ENCODE measurements at regions not wholly inside any gene's neighbourhood (a gene's known extent, or its start where the extent isn't known, plus 50 kb on each side); places are given as distances from the start of the nearest gene placed in this dataset.

DNA sequence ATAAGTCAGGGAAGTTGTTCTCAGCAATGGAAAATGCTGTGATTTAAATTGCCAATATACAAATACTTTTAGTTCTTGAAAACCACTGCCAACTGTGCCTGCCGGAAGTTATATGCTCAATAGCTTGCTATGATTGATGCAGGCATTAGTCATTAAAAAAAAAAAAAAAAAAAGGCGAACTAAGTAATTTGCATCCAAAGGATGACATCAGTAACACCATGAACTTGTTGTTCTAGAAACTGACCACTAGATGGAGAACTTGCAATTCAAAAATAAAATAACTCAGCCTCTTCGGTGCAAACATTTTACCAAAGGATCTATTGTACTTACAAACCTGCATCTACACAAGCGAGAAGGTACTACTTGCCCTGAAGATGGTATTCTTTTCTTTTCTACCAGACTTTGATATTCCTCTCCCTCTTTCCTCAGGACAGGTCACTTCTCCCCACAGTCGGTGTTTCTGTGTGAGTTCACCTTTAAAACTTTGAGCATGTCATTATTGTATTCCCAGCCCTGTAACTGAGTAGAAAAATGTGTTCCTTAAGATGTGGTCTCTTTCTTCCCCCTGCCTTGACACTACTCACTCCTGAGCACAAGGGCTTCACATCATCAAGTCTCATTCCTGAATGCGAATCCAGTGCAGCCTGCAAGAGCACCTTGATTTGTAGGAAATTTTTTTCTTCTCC is 115.0 kb upstream of the VEPH1 start:
- Histone ChIP-seq H3K4me1 (no peaks in the 10 kb centered on the region), H3K36me3 (no peaks in the 10 kb centered on the region), H3K27me3 (no peaks in the 10 kb centered on the region), H3K27ac (no peak overlapping the region), H3K9me3 (no peaks in the 10 kb centered on the region), H3K4me3 (no peak overlapping the region)
- DNase-seq (ENCODE audit: low spot score), result no peak
- TF ChIP-seq, protein P1, sequence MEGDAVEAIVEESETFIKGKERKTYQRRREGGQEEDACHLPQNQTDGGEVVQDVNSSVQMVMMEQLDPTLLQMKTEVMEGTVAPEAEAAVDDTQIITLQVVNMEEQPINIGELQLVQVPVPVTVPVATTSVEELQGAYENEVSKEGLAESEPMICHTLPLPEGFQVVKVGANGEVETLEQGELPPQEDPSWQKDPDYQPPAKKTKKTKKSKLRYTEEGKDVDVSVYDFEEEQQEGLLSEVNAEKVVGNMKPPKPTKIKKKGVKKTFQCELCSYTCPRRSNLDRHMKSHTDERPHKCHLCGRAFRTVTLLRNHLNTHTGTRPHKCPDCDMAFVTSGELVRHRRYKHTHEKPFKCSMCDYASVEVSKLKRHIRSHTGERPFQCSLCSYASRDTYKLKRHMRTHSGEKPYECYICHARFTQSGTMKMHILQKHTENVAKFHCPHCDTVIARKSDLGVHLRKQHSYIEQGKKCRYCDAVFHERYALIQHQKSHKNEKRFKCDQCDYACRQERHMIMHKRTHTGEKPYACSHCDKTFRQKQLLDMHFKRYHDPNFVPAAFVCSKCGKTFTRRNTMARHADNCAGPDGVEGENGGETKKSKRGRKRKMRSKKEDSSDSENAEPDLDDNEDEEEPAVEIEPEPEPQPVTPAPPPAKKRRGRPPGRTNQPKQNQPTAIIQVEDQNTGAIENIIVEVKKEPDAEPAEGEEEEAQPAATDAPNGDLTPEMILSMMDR (IDR thresholded peaks at IDR 0.05), result peak; percentile 58 to 78

DNA sequence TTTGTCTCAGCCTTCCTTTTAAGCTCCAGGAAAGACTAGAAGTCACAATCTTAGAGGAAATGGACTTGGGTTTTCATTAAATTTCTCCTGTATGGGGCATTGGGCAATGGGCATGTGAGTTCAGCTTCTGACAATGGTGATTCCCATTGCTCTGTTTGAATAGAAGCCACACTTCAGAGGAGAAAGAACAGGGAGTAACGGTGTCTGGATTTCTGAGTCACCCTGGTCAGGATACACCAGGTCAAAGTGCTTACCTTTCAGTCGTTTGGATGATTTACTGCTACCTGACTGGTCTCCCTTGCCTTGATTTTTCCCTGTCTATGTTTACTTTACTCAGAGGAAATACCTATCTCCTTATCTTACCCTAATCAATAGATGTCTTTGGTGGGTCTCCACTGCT is 111.7 kb upstream of the VEPH1 start:
- H3K36me3 ChIP-seq, result no peaks in the 10 kb centered on the region
- no peak overlapping the region for H3K4me3 ChIP-seq
- no peak overlapping the region for H3K27ac ChIP-seq
- DNase-seq (ENCODE audit: low spot score), result no peak
- H3K9me3 ChIP-seq, result no peaks in the 10 kb centered on the region
- TF ChIP-seq, protein P1 (IDR thresholded peaks at IDR 0.05), result no peak
- H3K4me1 ChIP-seq, result no peaks in the 10 kb centered on the region
- no peaks in the 10 kb centered on the region for H3K27me3 ChIP-seq

DNA sequence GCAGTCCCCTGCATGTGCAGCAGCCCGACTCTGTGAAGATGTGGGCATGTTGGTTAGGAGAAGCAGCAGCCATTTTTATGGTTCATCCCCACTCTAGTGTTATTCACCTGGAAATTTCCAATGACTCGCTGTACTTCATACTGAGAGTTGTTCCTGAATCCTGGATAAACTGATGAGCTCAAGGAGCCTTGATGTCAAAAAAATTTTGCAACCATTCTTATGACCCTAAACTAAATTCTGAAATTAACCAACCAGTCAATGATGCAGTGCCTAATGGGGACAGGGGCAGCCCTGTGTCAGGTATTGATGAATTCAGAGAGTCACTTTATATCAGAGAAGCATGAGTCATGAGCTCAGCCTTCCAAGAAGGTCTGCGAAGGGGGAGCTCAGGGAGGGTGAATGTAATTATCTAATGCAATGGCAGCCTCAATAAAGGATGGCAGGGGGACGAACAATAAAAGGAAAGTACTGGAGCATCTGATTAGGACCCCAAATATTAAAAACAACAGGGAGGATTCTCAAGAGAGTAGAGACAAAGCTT is 108.4 kb upstream of the VEPH1 start:
- no peak overlapping the region for H3K4me3 ChIP-seq
- no peak for DNase-seq (ENCODE audit: low spot score)
- H3K27ac ChIP-seq, result no peak overlapping the region
- H3K9me3 ChIP-seq, result no peaks in the 10 kb centered on the region
- H3K27me3 ChIP-seq, result no peaks in the 10 kb centered on the region
- no peaks in the 10 kb centered on the region for H3K36me3 ChIP-seq
- TF ChIP-seq, protein P1 (IDR thresholded peaks at IDR 0.05), result no peak
- no peaks in the 10 kb centered on the region for H3K4me1 ChIP-seq

DNA sequence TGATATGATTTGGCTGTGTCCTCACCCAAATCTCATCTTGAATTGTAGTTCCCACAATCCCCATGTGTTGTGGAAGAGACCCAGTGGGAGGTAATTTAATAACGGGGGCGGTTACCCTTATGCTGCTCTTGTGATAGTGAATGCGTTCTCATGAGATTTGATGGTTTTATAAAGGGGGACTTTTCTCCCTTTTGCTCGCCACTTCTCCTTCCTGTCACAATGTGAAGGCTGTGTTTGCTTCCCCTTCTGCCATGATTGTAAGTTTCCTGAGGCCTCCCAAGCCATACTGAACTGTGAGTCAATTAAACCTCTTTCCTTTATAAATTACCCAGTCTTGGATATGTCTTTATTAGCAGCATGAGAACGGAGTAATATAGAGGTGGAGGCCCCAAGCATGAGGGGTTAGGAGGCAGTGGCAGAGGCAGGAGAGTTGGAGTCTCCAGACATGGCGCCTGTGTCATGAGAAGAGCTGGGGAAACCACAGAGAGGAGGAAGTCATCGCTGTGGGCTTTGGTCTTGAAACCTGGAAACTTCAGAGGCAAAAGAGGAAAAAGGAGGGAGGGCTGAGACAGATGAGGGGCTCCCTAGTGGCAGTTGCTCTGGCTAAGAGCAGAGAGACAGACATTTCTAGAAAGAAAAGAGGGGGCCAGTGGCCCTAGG is 107.8 kb upstream of the VEPH1 start:
- no peak for DNase-seq (ENCODE audit: low spot score)
- Histone ChIP-seq H3K27me3 (no peaks in the 10 kb centered on the region), H3K4me3 (no peak overlapping the region), H3K4me1 (no peaks in the 10 kb centered on the region), H3K36me3 (no peaks in the 10 kb centered on the region), H3K9me3 (no peaks in the 10 kb centered on the region), H3K27ac (no peak overlapping the region)
- TF ChIP-seq, protein P1 (IDR thresholded peaks at IDR 0.05), result no peak

DNA sequence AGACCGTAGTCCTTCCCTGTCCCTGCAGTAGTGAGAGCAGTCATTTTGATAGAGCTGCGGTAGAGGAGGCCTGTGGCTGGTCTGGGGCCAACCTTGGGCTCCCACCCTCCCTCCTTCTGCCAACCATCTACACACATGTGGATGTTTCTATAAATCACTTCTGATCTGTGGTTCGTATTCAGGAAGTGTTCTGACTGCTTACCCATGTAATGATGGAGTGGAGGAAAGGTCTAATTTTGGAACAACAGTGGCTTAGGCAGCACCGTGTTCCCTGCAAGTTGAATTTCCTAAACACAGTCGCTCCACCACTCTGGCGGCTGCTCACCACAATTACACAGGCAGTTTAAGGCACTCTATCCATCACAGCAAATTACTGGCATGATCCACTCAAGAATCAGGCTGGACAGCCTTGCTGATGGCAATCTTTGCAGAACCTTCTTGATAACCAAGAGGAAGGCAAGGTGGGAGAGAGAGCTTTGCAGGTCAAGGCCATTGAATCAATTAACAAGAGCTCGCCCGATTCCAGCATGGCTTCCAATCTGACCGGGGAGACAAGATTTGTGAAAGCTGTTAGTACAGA is 104.7 kb upstream of the VEPH1 start:
- no peaks in the 10 kb centered on the region for H3K36me3 ChIP-seq
- TF ChIP-seq, protein P1 (IDR thresholded peaks at IDR 0.05), result no peak
- H3K4me3 ChIP-seq, result no peak overlapping the region
- H3K4me1 ChIP-seq, result no peaks in the 10 kb centered on the region
- DNase-seq (ENCODE audit: low spot score), result no peak
- H3K27ac ChIP-seq, result no peak overlapping the region
- no peaks in the 10 kb centered on the region for H3K9me3 ChIP-seq
- H3K27me3 ChIP-seq, result no peaks in the 10 kb centered on the region

Data from right atrium auricular region (tissue), 2 donors.